ENCODE measurements at regions not wholly inside any gene's neighbourhood (a gene's known extent, or its start where the extent isn't known, plus 50 kb on each side); places are given as distances from the start of the nearest gene placed in this dataset.

DNA sequence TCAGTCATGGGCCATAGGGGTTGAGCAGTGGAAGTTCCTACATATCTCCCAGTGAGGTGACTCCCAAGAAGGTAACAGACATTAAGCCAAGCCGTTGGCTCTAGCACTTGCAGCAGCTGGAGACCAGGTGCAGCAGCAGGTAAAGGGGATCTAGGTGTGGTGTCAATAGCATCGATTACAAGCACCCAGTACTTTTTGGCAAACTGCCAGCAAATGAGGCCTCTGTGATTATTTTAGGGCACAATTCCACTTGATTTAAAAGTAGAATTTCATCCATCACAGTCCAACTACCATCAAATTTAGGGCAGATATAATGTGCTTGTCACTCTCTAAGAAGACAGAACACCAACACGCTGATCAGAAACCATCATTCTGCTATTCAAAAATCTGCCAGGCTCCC, 224.1 kb upstream of the EGLN3 start:
- Mint-ChIP-seq H3K9me3 (no peaks in the 10 kb centered on the region), H3K27ac (no peak overlapping the region), H3K4me3 (no peak overlapping the region), H3K27me3 (ENCODE audit: low read depth) (peaks cover 2% of the 10 kb centered on the region), H3K4me1 (ENCODE audit: low read depth) (no peaks in the 10 kb centered on the region), H3K36me3 (ENCODE audit: low read depth) (no peaks in the 10 kb centered on the region)
- intact Hi-C loops (cut with micrococcal nuclease): no loop called here
- DNase-seq: no peak
- CTCF ChIA-PET: no interaction called here

DNA sequence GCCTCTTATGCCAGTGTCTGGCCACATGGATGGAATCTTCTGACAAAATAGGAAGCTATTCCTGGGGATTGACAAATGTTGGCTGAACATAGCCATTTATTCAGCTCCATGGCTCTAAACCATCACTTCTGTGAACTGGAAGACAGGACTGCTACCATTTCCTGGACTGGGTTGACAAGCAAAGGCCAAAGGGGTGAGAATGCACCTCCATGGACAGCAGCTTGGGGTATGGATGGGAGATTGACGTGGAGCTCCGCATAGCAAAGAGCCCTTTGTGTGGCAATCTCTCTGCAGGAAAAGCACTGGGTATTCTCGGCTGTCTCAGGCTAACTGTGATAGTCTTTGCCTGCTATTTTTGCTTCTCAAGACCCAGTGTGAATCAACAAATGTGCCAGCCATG, 223.0 kb upstream of the EGLN3 start:
- no peak for DNase-seq
- H3K4me3 Mint-ChIP-seq: no peak overlapping the region
- H3K9me3 Mint-ChIP-seq: no peaks in the 10 kb centered on the region
- CTCF ChIA-PET: interaction anchor here (0.6 to 1.2 kb wide), 3 partner anchors 55 to 688 kb away, joined by 3 to 4 read pairs (median 3); no protein-coding TSS in a partner anchor
- intact Hi-C loops (cut with micrococcal nuclease): no loop called here
- H3K27ac Mint-ChIP-seq: no peak overlapping the region
- peaks cover 2% of the 10 kb centered on the region for H3K27me3 Mint-ChIP-seq (ENCODE audit: low read depth)
- no peaks in the 10 kb centered on the region for H3K4me1 Mint-ChIP-seq (ENCODE audit: low read depth)
- no peaks in the 10 kb centered on the region for H3K36me3 Mint-ChIP-seq (ENCODE audit: low read depth)

GRCh38 chr14:34172550-34173368, 221.9 kb upstream of the EGLN3 start:
- peaks cover 2% of the 10 kb centered on the region for H3K27me3 Mint-ChIP-seq (ENCODE audit: low read depth)
- no peak for DNase-seq
- intact Hi-C loops (cut with micrococcal nuclease): no loop called here
- no peak overlapping the region for H3K27ac Mint-ChIP-seq
- no peak overlapping the region for H3K4me3 Mint-ChIP-seq
- H3K4me1 Mint-ChIP-seq (ENCODE audit: low read depth): no peaks in the 10 kb centered on the region
- no peaks in the 10 kb centered on the region for H3K9me3 Mint-ChIP-seq
- CTCF ChIA-PET: interaction anchor here (1.2 kb wide), 2 partner anchors 56 to 333 kb away, joined by 3 to 4 read pairs; no protein-coding TSS in a partner anchor
- H3K36me3 Mint-ChIP-seq (ENCODE audit: low read depth): no peaks in the 10 kb centered on the region

- CTCF ChIA-PET: no interaction called here
- no peak overlapping the region for H3K4me3 Mint-ChIP-seq
- no peak overlapping the region for H3K27ac Mint-ChIP-seq
- no peak for DNase-seq
- intact Hi-C loops (cut with micrococcal nuclease): no loop called here
- no peaks in the 10 kb centered on the region for H3K36me3 Mint-ChIP-seq (ENCODE audit: low read depth)
- H3K4me1 Mint-ChIP-seq (ENCODE audit: low read depth): no peaks in the 10 kb centered on the region
- H3K9me3 Mint-ChIP-seq: no peaks in the 10 kb centered on the region
- H3K27me3 Mint-ChIP-seq (ENCODE audit: low read depth): peaks cover 2% of the 10 kb centered on the region
These were observed 221.2 kb upstream of the EGLN3 start for GRCh38 chr14:34172173-34172451.

GRCh38 chr14:34171431-34172172, 220.7 kb upstream of the EGLN3 start:
- Mint-ChIP-seq H3K4me1 (ENCODE audit: low read depth) (no peaks in the 10 kb centered on the region), H3K4me3 (no peak overlapping the region), H3K9me3 (no peaks in the 10 kb centered on the region), H3K27me3 (ENCODE audit: low read depth) (peaks cover 2% of the 10 kb centered on the region), H3K27ac (no peak overlapping the region), H3K36me3 (ENCODE audit: low read depth) (no peaks in the 10 kb centered on the region)
- DNase-seq: no peak
- CTCF ChIA-PET: no interaction called here
- intact Hi-C loops (cut with micrococcal nuclease): no loop called here

DNA sequence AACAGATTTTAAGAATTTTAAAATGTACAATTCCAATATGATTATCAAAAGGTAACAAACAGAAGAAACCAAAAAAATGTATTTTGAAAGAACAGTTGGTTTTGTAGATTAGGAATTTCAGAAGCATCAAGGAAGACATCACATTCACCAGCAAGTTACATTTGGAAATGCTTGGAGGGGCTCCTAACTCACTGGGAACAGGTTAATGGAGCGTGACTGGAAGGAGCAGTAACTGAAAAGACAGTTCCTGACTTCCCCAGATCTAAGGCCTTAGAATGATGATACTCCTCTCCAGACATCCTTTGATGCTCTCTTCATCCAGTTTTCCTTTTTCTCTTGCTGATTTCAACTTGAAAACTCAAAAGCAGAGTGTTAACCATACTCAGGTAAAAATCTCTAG, 220.0 kb upstream of the EGLN3 start:
- no peak for DNase-seq
- no peak overlapping the region for H3K4me3 Mint-ChIP-seq
- CTCF ChIA-PET: interaction anchor here (0.7 kb wide), 1 partner anchor 173 kb away, joined by 3 read pairs; no protein-coding TSS in a partner anchor
- no peak overlapping the region for H3K27ac Mint-ChIP-seq
- intact Hi-C loops (cut with micrococcal nuclease): no loop called here
- H3K4me1 Mint-ChIP-seq (ENCODE audit: low read depth): no peaks in the 10 kb centered on the region
- peaks cover 2% of the 10 kb centered on the region for H3K27me3 Mint-ChIP-seq (ENCODE audit: low read depth)
- H3K9me3 Mint-ChIP-seq: no peaks in the 10 kb centered on the region
- no peaks in the 10 kb centered on the region for H3K36me3 Mint-ChIP-seq (ENCODE audit: low read depth)

DNA sequence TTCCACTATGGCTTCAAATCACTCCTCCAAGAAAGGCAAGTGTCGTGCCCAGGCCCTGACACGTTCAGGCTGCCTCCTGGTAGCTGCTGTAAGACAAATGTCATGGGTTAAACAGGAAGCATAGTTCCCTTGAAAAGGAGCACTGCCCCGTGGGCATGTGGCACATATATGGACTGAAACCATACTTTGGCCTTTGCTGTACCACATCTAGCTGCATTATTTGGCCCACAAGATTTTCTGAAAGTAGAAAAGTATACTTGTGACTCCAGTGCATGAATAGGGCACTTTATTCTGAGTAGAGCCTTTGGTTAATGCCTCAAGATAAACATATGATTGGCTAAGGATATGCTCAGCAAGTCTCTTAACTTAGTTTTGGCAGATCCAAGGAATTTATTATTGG, 218.7 kb upstream of the EGLN3 start:
- intact Hi-C loops (cut with micrococcal nuclease): no loop called here
- DNase-seq: no peak
- H3K27me3 Mint-ChIP-seq (ENCODE audit: low read depth): peaks cover 2% of the 10 kb centered on the region
- H3K4me1 Mint-ChIP-seq (ENCODE audit: low read depth): peaks cover 2% of the 10 kb centered on the region
- no peak overlapping the region for H3K4me3 Mint-ChIP-seq
- H3K36me3 Mint-ChIP-seq (ENCODE audit: low read depth): no peaks in the 10 kb centered on the region
- CTCF ChIA-PET: interaction anchor here (0.6 kb wide), 2 partner anchors 255 to 1942 kb away, joined by 3 read pairs; no protein-coding TSS in a partner anchor
- H3K27ac Mint-ChIP-seq: no peak overlapping the region
- H3K9me3 Mint-ChIP-seq: no peaks in the 10 kb centered on the region

DNA sequence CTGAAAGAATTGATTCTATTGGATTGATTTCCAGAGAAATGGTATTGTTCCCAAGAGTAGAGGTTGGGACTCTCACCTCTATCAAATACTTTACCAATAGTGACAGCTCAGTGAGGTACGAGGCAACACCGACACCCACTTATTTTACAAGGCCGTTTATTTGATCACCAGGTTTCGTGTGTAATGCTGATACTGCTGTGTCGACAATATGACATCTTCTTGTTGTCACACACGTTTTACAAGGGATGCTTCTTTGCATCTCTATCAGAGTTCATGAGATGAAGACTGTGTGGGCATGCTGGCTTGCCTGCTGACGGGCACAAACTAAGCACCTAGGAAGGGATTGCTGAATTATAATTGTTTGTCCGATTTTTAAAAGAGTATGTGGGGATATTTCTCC, 217.8 kb upstream of the EGLN3 start:
- H3K4me3 Mint-ChIP-seq: no peak overlapping the region
- CTCF ChIA-PET: no interaction called here
- peaks cover 4% of the 10 kb centered on the region for H3K27me3 Mint-ChIP-seq (ENCODE audit: low read depth)
- no peaks in the 10 kb centered on the region for H3K36me3 Mint-ChIP-seq (ENCODE audit: low read depth)
- intact Hi-C loops (cut with micrococcal nuclease): no loop called here
- DNase-seq: no peak
- no peak overlapping the region for H3K27ac Mint-ChIP-seq
- peaks cover 2% of the 10 kb centered on the region for H3K4me1 Mint-ChIP-seq (ENCODE audit: low read depth)
- H3K9me3 Mint-ChIP-seq: no peaks in the 10 kb centered on the region

DNA sequence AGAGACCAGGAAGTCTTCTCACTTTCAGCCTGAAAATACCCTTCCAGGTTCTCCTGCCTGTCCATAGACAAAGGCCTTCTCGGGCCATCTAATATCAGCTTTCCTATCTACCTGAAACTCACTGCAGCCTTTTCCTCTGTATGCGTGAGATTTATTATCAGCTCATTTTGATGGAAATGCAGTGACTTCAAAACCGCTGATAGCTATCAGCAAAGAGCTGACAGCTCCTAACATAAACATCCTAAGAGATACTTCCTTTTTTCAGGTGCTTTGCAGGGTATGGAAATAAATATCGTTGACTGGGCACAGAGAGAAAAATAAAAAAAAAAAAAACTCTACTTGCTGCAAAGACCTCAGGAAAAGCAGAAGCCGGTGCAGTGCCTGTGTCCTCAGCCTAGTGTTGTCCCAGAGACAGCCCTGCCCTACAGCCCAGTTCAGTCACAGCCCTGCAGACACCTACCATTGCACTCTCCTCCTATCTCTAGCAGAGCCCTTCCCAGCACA, 215.0 kb upstream of the EGLN3 start:
- H3K9me3 Mint-ChIP-seq: no peaks in the 10 kb centered on the region
- CTCF ChIA-PET: interaction anchor here (0.6 kb wide), 1 partner anchor 159 kb away, joined by 4 read pairs; no protein-coding TSS in a partner anchor
- no peak for DNase-seq
- intact Hi-C loops (cut with micrococcal nuclease): no loop called here
- no peak overlapping the region for H3K4me3 Mint-ChIP-seq
- no peak overlapping the region for H3K27ac Mint-ChIP-seq
- peaks cover 2% of the 10 kb centered on the region for H3K27me3 Mint-ChIP-seq (ENCODE audit: low read depth)
- H3K4me1 Mint-ChIP-seq (ENCODE audit: low read depth): peaks cover 8% of the 10 kb centered on the region
- no peaks in the 10 kb centered on the region for H3K36me3 Mint-ChIP-seq (ENCODE audit: low read depth)

DNA sequence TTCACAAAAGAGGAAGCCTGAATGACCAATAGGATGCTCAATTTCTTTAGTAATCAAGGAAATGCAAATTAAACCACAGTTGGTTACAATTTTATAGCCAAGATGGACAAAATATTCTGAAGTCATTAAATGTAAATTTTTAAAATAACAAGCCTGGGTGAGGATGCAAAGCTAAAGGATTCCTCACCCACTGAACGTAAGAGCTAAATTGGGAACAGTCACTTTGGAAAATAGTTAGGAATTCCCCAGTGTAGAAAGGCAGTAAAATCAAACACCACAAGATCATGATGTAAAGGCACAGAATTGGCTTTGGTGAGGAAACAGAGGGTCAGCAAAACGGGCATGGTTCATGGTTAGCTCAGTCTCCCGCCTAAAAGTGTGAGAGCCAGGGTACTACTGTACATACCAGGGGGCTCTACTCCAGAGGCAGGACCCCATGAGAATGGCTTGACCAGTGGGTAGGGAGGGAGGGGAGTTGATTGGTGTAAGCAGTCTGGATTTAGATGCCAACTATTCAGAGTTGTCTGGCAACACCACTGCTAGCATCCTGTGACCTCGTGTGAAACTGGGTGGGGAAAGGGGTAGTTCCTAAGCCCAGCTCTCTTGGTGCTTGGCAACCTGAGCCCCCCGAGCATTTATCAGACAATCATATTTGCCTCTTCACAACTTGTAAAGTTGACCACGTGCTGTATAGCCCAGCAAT, 213.4 kb upstream of the EGLN3 start:
- Mint-ChIP-seq H3K36me3 (ENCODE audit: low read depth) (no peaks in the 10 kb centered on the region), H3K4me1 (ENCODE audit: low read depth) (peaks cover 8% of the 10 kb centered on the region), H3K4me3 (no peak overlapping the region), H3K27ac (no peak overlapping the region), H3K27me3 (ENCODE audit: low read depth) (peaks cover 2% of the 10 kb centered on the region), H3K9me3 (no peaks in the 10 kb centered on the region)
- CTCF ChIA-PET: no interaction called here
- intact Hi-C loops (cut with micrococcal nuclease): no loop called here
- DNase-seq: no peak

DNA sequence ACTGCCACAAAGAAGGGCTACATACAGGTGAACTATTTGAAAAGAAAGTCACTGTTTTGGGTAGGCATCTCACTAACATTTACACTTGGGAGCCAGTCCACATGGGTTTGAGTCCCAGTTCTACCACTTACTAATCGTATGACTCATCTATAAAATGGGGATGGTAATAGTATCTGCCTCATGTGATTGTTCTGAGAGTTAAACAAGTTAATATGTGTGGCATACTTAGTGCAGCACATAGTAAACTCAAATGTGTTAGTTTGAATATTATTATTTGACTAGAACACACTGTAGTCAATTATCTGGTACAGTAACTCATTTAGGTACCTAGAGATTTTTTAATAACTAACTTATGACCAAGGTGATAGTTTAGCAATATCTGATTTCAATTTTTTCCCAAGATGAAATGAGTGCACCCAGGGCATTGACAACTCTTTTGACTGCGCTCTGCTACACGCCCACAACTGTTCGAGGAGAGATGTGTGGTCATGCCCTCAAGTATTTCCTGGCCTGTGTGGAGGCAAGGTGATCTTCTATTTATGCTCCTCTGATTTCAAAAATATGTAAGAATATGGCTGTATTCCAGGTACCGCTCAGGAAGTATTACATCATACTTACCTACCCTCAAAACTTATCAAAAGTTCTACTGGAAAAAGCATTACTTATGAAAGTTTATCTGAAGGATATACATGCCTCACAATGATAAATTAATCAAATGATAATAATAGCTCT, 210.6 kb upstream of the EGLN3 start:
- H3K27me3 Mint-ChIP-seq (ENCODE audit: low read depth): peaks cover 2% of the 10 kb centered on the region
- no peaks in the 10 kb centered on the region for H3K9me3 Mint-ChIP-seq
- intact Hi-C loops (cut with micrococcal nuclease): no loop called here
- H3K4me1 Mint-ChIP-seq (ENCODE audit: low read depth): peaks cover 8% of the 10 kb centered on the region
- DNase-seq: no peak
- no peak overlapping the region for H3K4me3 Mint-ChIP-seq
- no peak overlapping the region for H3K27ac Mint-ChIP-seq
- CTCF ChIA-PET: no interaction called here
- no peaks in the 10 kb centered on the region for H3K36me3 Mint-ChIP-seq (ENCODE audit: low read depth)

GRCh38 chr14:34160619-34161018, 209.7 kb upstream of the EGLN3 start:
- no peaks in the 10 kb centered on the region for H3K36me3 Mint-ChIP-seq (ENCODE audit: low read depth)

More at GRCh38 chr14:34160619-34161018, 209.7 kb upstream of the EGLN3 start:
- Mint-ChIP-seq H3K9me3 (no peaks in the 10 kb centered on the region), H3K4me3 (no peak overlapping the region), H3K4me1 (ENCODE audit: low read depth) (peaks cover 6% of the 10 kb centered on the region), H3K27me3 (ENCODE audit: low read depth) (peaks cover 2% of the 10 kb centered on the region), H3K27ac (no peak overlapping the region)
- DNase-seq: no peak
- CTCF ChIA-PET: interaction anchor here (1.3 kb wide), 1 partner anchor 162 kb away, joined by 3 read pairs; no protein-coding TSS in a partner anchor
- intact Hi-C loops (cut with micrococcal nuclease): no loop called here
